IPS DF 4.7 (cell line): ENCODE measurements at regions not wholly inside any gene's neighbourhood (a gene's known extent, or its start where the extent isn't known, plus 50 kb on each side); places are given as distances from the start of the nearest gene placed in this dataset.
"Not testable (repeated sequence)": the region's sequence is repeated elsewhere in the genome, so short reads cannot be mapped to it uniquely, and the experiment has no call there.

Experiments
- DNase-seq: peaks from one replicate; pipeline ENCODE4 v3.0.0-alpha.2; 2013; ENCODE audit warnings: low spot score; ENCODE audit errors: extremely low read depth

DNA sequence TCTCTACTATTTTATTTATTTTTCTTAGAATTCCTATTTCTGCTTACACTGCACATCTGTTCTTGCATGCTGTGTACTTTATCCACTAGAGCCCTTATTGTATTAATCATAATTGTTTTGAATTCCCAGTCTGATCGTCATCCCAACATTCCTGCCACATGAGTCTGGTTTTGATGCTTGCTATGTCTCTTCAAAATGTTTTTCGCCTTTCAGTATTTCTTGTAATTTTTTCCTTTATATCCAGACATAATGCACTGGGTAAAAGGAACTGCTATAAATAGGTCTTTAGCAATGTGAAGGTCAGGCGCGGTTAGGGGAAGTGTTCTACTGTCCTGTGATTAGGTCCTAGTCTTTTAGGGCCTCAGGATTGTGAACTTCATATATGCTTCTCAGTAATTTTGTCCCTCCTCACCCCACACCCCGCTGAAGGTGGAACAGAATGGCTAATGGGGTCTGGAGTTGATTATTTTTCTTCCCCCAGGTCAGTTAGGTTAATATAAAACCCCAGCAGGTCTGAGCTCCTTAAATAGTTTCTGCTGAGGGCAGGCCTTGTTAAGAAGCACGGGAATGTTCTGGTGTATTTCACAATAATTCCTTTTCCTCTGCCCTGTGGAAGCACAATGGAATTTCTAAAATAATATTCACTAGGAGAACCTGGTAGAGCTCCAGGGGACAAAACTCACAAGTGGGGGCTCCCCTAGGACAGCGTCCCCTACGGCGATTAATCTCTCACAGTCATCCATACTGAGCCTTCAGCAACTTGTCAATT lies 146.6 kb upstream of the TUT7 start:
- DNase-seq, result no peak

DNA sequence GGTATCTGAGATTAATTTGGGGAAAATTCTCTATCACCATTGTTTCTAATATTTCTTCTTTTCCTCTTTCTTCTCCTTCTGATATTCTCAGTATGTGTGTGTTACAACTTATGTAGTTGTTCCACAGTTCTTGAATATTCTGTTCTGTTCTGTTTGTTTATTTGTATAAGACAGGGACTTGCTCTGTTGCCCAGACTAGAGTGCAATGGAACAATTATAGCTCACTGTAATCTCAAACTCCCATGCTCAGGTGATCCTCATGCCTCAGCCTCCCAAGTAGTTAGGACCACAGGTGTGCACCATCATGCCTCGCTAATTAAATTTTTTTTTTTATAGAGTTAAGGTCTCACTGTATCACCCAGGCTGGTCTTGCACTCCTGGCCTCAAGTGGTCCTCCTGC lies 145.8 kb upstream of the TUT7 start:
- DNase-seq, result no peak

DNA sequence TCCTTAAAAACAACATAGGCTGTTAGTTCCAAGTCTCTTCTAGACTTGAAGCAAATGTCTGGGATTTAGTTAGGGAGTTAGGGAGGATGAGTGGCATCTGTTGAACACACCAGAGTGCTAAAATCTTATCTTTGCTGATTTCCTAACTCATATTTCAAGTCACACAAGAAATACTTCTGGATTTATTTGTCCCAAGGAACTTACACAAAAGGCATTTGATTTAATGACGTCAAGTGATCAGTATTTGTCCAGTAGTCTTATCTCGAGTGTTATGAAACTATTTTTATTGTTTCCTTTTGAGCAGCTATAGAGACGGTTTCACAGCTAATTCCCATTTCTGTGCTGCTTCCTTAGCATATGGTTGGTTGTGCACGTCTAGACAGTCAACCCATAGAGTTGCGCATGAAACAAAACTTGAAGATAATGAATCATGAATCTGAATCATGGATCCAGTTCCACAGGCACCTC lies 140.5 kb upstream of the TUT7 start:
- no peak for DNase-seq

DNA sequence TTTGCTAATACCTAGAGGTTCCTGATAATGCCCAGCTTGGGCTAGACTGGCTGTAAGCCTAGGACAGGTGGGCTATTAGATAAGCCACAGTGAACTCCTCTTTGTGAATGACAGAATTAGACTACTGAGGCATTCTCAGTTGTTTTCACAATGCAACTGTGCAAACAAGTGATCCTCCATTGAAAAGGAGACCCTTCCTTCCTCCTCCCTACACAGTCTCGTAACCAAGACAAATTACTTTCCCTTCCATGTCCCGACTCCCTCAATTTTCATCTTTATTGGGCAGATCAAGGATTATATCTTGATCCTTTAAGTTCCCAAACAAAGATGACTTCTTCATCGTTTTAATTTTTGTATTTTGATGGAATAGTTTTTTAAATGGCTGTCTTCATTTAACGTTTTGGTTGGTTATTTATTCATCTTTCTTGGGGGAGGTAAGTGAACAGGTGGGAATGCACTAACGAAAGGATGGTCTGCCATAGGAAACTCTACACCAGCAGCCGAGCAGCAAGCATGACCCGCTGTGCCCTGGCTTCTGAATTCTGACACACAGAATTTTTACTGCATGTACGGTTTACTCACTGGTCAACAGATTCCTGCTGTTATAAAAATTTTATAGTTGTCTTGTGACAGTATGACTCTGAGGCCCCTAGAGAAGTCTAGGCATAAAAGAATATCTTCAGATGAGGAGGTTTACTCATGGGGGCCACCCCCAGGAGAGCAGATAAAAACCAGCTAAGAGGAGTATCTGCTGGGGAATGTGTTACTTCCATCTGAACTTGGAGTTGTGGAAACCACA lies 137.5 kb upstream of the TUT7 start:
- no peak for DNase-seq

DNA sequence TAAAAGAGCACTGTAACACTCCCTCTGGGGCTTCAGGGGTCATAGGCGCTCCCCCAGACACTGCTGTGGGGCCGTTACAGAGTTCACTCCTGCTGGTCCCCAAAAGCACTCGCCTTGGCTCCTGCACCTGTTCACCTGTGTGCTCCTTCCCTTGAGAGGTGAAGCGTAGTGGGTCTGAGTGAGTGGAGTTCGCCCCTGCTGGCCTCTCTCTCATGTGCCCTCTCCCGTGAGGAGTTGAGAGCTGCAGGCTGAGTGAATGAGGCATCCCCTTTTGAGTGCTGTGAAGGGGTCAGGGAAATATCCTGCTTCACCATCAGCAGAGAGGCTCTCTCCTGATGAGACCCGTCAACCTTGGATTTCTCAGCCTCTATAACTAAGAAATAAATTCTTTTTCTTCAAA lies 134.6 kb upstream of the TUT7 start:
- no peak for DNase-seq

DNA sequence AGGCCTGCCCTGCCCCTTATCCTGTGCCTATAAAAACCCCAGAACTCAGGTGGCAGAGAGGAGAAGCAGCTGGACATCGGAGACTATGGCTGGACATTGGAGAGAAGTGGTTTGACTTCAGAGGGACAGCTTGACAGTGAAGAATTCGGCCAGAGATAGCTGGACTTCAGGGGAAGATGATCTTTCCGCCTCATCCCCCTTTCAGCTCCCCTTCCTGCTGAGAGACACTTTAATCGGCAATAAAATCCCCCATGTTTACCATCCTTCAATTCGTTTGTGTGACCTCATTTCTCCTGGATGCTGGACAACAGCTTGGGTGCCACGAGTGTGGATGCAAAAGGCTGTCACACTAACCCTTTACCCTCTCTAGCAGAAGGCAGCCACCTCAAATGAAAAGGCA lies 134.1 kb upstream of the TUT7 start:
- DNase-seq, result no peak

DNA sequence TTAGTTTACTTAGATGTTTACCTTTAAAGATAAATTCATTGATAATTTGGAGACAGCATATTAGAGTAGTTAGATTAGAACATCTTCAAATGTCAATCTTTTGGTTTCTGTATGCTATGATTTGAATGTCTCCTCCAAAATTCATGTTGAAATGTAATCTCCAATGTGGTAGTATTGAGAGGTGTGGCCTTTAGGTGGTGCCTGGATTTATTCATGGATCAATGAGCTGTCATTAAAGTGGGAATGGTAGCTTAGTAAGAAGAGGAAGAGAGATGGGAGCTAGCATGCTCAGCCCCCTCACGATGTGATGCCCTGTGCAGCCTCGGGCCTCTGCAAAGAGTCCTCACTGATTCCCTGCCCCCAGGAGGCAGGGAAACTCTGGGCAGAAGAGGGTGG lies 133.6 kb upstream of the TUT7 start:
- DNase-seq, result no peak

DNA sequence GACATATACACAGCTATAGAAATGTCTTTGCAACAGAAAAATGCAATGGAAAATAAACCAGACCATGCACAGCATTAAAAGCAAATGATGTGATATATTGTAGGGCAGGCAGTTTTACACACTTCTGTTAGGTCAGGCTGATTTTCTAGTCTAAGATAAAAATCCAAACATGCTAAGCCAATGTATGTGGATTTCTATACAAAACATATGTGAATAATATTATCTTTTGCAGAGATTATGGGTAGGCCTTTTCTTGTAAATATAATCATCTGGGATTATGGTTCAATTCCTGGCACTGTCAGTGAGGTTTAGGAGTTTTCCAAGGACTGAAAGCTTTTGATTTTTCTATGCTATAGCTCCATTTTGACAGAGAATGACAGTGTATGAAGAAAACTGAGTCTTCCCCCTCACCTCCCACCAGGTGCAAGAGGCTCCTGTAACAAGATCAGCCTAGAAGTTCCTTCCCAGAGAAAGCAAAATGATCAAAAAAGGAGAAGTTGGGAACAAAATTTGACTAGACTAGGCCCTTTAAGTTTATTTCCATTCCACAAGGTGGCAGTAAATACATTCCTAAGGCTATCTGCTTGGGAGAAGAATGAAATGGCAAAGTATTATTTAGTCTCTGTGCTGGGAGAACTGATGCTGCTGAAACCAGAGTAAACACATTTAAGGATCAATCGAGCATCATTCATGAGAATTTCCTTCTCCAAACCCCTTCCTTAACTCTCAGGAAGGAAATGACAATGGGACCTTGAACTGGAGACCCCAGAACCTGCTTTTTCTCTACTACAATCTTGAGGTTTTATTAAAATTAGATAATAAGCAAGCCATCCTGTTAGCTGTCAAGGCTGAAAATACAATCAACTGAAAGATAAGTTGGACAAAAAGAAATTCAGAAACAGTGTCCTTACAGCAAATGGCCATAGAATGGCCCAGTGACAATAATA lies 133.0 kb upstream of the TUT7 start:
- DNase-seq, result no peak

DNA sequence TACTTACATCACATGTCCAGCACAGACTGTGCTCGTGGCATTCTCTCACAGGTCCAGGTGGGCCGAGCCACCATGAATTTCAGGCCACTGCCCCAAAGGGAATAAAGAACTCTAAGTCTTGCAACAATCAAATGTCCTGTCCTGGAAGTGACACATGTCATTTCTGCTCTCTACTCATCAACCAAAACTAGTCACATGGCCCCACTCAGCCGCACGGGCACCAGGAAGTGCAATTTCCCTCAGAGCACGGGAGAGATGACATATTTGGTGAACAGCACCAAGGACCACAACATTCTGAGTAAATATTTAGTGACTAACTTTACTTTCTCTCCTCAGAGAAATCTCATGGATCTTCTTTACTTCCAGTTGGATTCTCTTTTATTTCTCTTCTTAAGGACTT lies 131.1 kb upstream of the TUT7 start:
- no peak for DNase-seq

DNA sequence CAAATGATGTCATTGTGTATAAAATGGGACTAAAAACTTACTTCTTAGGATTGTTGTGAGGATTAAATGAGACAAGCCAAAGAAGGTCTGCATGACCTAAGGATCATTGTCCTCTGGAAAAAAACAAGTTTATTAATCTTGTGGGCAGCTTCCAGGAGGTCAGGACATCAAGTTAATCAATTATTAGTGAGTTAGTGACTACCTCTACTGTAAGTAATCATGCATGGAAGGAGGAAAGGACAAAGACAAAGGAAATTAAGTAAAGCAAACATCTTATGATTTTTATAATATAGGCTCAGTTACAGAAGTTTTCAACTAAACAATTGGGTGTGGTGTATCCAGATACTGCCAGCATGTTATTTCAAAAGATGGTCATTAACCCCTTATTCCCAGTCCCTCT lies 129.3 kb upstream of the TUT7 start:
- DNase-seq, result no peak

DNA sequence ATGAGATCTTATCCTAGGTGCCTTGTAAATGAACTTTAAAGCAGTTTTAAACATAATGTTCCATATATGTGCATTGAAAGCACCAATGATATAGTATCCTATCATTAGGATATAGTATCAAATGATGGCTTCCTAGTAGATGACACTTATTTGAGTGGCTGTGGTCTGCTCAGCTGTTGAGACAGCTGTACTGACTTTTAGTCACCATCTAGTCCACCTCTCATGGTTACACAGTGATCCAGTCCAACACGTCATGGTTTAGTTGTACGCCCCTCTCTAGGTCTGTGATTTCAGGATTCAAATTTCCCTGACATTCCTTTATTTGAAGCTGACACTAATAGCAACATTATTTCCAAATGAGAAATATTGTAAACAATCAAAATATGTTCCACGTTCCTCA lies 127.3 kb upstream of the TUT7 start:
- no peak for DNase-seq

DNA sequence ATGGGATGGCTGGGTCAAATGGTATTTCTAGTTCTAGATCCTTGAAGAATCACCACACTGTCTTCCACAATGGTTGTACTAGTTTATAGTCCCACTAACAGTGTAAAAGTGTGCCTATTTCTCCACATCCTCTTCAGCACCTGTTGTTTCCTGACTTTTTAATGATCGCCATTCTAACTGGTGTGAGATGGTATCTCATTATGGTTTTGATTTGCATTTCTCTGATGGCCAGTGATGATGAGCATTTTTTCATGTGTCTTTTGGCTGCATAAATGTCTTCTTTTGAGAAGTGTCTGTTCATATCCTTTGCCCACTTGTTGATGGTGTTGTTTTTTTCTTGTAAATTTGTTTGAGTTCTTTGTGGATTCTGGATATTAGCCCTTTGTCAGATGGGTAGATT lies 121.0 kb upstream of the TUT7 start:
- not testable (repeated sequence) for DNase-seq

DNA sequence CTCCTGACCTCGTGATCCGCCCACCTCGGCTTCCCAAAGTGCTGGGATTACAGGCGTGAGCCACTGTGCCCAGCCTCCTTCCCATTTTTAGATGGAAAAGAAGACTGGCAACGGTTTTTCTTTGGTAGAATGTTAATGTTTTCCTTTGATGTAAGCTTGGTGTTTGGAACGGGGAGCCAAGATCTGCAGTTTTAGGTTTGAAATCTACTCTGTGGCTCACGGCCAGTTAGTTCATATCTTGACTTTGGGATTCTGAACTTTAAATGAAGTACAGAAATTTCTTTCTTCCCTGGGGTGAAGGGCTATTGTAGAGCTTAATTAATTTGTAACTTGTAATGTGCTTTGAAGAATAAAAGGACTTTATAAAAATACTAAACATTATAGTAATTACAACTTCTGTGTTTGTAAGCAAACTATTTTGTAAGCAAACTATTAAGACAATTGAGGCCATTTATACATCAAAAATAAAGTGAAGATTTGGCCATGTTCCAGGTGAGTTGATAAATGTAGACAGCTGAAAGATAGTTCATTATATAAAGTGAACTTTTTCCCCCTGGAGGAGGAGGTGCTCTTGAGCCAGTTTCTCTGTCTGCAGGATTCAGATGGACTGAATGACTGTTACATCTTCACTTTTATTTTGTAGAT lies 117.1 kb upstream of the TUT7 start:
- DNase-seq, result no peak

DNA sequence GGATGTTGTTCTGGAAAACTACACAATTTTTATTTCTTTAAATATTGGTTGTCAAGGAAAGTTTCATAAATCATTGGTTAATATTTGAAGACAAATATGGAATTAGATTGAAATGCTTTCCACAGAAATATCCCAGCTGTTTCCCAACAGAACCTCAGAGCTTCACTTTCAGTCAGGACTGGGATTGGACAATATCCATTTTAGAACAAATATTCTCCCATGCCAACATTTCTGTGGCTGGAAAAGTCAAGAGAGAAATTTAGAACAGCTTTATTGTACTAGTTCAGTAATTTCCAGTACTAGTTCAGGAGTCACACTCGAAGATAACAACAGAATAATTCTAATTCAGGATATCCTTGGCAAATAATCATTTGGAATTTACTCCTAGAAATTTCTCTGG lies 116.1 kb upstream of the TUT7 start:
- DNase-seq, result no peak

DNA sequence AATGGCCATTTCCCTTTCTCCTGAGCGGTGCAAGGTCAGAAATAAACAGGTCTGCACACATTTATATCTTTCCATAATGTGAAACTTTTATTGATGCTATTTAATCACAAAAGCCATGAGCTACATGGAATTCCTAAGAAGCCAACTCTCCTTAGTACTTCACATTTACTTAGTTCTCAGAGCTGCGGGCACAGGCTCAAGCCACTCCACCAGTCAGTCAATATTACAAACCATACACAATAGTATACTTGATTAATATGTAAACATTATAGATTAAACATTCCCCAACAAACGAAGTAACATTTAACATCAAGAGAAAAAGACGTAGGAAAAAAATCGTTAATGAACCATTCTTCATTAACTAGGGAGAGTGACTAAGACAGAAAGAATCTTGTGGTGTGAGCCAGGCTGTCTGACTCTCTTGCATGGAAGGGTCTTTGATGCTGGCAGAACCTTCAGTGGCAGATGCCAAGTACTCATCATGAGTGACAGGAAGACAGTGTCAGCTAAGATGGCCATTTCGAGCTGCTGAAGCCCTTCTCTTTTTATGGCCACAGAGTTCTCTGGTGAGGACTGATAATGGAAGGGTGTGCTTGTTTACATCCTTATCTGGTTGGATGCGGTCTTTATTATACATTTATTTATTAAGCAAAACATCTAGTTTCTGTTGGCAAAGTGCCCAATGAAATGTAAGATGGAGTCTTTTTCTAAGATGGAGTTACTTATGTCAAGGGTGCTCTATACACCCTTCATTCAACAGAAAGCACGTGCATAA lies 115.5 kb upstream of the TUT7 start:
- no peak for DNase-seq

DNA sequence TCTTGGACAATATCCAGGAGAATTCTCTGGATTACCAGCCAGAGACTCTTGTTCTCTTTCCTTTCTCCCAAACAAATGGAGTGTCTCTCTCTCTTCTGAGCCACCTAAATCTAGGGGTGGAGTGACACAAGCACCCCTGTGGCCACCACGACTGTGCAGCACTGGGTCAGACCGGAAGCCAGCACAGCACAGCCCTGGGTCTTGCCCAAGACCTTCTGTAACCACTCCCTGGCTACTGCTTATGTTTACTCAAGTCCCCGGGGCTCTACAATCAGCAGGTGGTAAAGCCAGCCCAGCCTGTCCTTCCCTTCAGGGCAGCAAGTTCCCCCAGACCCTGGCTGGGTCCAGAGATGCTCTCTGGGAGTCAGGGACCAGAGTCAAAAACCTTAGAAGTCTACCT lies 110.0 kb upstream of the TUT7 start:
- DNase-seq, result no peak

DNA sequence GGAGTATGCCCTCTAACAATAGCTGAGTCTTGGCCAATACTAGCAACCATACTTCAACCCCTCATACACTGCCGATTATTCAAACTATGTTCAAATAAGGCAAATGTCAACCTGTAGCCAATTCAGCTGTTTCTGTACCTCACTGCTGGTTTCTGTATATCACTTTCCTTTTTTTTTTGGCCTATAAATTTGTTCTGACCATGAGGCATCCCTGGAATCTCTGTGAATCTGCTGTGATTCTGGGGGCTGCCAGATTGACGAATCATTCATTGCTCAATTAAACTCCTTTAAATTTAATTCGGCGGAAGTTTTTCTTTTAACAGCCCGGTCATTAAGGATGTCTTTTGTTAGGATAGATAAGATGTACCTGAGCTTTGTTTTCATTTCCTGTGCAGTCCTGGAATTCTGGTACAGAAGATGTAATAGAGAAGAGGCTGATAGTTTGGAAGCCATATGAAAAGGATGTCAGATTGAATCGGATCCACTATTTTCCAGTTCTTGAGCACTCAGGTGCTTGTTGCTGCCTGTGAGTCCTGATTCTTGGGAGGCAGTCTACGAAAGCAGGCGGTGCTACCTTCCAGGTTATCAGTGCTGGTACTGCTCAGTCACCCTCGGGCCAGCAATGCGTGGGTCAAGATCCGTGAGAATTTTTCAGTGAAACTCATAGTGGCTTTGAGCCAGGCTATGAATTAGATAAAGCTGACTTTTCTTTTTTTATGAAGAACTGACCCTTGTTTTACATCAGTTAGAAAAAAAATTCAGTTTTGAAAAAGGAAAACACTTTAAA lies 106.2 kb upstream of the TUT7 start:
- no peak for DNase-seq

DNA sequence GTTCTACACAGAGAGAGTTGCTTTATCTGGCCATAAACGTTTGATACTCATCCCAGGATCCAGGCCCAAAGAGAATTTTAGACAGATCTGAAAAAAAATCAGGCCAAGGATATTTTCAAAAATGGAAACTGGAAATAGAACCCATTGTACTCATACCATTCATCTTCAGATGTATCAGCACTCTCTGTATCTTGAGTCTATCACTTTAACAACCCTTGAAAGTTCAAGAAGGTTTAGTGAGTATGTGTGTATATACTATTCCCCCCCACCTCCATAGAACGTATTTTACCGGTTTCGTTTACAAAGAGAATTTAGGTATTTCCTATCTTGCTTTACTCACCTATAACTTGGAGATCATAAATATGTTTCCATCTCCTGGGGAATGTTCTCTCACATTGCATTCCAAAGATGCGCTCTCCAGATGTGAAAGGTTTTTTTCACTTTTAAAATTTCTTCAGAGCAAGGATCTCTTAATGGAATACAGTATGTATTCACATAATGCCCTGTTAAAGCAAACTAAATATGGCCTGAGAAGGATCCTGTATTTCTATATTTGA lies 105.5 kb upstream of the TUT7 start:
- no peak for DNase-seq

DNA sequence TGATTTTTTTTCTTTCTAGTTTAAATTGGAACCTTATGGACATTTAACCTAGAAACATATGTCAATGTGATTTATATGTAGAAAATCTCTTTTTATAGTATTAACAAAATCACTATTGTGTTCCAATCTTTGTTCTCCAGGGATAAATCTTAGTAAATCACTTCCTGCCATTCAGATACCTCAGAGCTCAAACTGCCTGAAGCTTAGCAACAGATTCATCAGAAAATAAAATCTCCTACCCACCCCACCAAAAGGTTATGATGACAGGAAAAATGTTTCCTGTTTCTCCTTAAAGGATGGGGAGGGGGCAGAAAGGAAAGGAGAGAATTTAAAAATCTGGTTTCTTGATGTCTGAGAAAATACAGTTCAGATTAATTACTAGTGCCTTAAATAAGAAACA lies 105.0 kb upstream of the TUT7 start:
- no peak for DNase-seq
